WTC11 (cell line): ENCODE measurements at regions not wholly inside any gene's neighbourhood (a gene's known extent, or its start where the extent isn't known, plus 50 kb on each side); places are given as distances from the start of the nearest gene placed in this dataset.
"Not testable (repeated sequence)": the region's sequence is repeated elsewhere in the genome, so short reads cannot be mapped to it uniquely, and the experiment has no call there.

Experiments used
- ATAC-seq: fragments of 200-7000 bp; cut with Tn5 transposase; 2 replicates; pipeline ENCODE4 v1.10.0; 2021; ENCODE audit warnings: mild to moderate bottlenecking, moderate library complexity
- CTCF ChIA-PET: fragments of 300-600 bp; sonication (Branson Sonifier 250); formaldehyde crosslinking; loops from one replicate; lab custom pipeline; 2021; ENCODE audit warnings: antibody characterized with exemption; lab: Charles Lee
- POLR2A ChIA-PET: fragments of 350-600 bp; sonication (Branson Sonifier 250); formaldehyde crosslinking; loops from one replicate; lab custom pipeline; 2021; ENCODE audit warnings: antibody characterized with exemption; lab: Charles Lee
- DNase-seq: peaks from one replicate; pipeline ENCODE4 v3.0.0; 2021; ENCODE audit warnings: low spot score
- H3K27ac Mint-ChIP-seq: 2 replicates; pipeline ENCODE4 v1.8.0; 2021; ENCODE audit warnings: mixed read lengths
- H3K27me3 Mint-ChIP-seq: 2 replicates; pipeline ENCODE4 v1.8.0; 2021; ENCODE audit warnings: low read depth, mild to moderate bottlenecking, moderate library complexity, mixed read lengths
- H3K36me3 Mint-ChIP-seq: 2 replicates; pipeline ENCODE4 v1.8.0; 2021; ENCODE audit warnings: mixed read lengths
- H3K4me1 Mint-ChIP-seq: 2 replicates; pipeline ENCODE4 v1.8.0; 2022; ENCODE audit warnings: mixed read lengths
- H3K4me3 Mint-ChIP-seq: 2 replicates; pipeline ENCODE4 v1.8.0; 2021; ENCODE audit warnings: mild to moderate bottlenecking, moderate library complexity, mixed read lengths
- H3K9me3 Mint-ChIP-seq: 2 replicates; pipeline ENCODE4 v1.8.0; 2021; ENCODE audit warnings: mixed read lengths
- ATF1 ChIP-seq: sonication (generic); formaldehyde crosslinking; IDR thresholded peaks from 2 replicates; pipeline ENCODE4 v1.8.1; 2023; ENCODE audit warnings: mild to moderate bottlenecking, moderate library complexity, missing genetic modification reagents
- CREM ChIP-seq: sonication (generic); formaldehyde crosslinking; IDR thresholded peaks from 2 replicates; pipeline ENCODE4 v1.8.1; 2022; ENCODE audit warnings: mild to moderate bottlenecking, missing genetic modification reagents, moderate library complexity
- FOXP1 ChIP-seq: sonication (generic); formaldehyde crosslinking; IDR thresholded peaks from 2 replicates; pipeline ENCODE4 v1.8.0; 2022; ENCODE audit warnings: missing genetic modification reagents, mild to moderate bottlenecking, moderate library complexity, borderline replicate concordance
- IRF1 ChIP-seq: sonication (generic); formaldehyde crosslinking; IDR thresholded peaks from 2 replicates; pipeline ENCODE4 v1.8.0; 2023; ENCODE audit warnings: missing genetic modification reagents
- IRF2 ChIP-seq: sonication (generic); formaldehyde crosslinking; IDR thresholded peaks from 2 replicates; pipeline ENCODE4 v1.8.0; 2022; ENCODE audit warnings: low read depth, missing genetic modification reagents, borderline replicate concordance
- MXD4 ChIP-seq: fragments of 250-450 bp; sonication (Bioruptor Pico); IDR thresholded peaks from 2 replicates; pipeline ENCODE4 v1.8.0; 2021; ENCODE audit warnings: mild to moderate bottlenecking, moderate library complexity, borderline replicate concordance
- NFE2L1 ChIP-seq: sonication (generic); formaldehyde crosslinking; IDR thresholded peaks from 2 replicates; pipeline ENCODE4 v1.8.1; 2023; ENCODE audit warnings: missing genetic modification reagents
- NR3C1 ChIP-seq: sonication (generic); formaldehyde crosslinking; conservative IDR thresholded peaks from 2 replicates; pipeline ENCODE4 v1.8.1; 2023; ENCODE audit warnings: low read depth, mild to moderate bottlenecking, missing genetic modification reagents
- PRDM15 ChIP-seq: sonication (generic); formaldehyde crosslinking; IDR thresholded peaks from 2 replicates; pipeline ENCODE4 v1.8.0; 2022; ENCODE audit warnings: missing genetic modification reagents
- PREB ChIP-seq: sonication (generic); formaldehyde crosslinking; IDR thresholded peaks from 2 replicates; pipeline ENCODE4 v1.8.1; 2022; ENCODE audit warnings: mild to moderate bottlenecking, missing genetic modification reagents, moderate library complexity, borderline replicate concordance
- RELA ChIP-seq: sonication (generic); formaldehyde crosslinking; IDR thresholded peaks from 2 replicates; pipeline ENCODE4 v1.8.1; 2022; ENCODE audit warnings: missing genetic modification reagents, mild to moderate bottlenecking, borderline replicate concordance
- SMAD3 ChIP-seq: sonication (generic); formaldehyde crosslinking; IDR thresholded peaks from 2 replicates; pipeline ENCODE4 v1.8.0; 2022; ENCODE audit warnings: missing genetic modification reagents, mild to moderate bottlenecking, borderline replicate concordance
- SOX15 ChIP-seq: fragments of 250-450 bp; sonication (Bioruptor Pico); IDR thresholded peaks from 2 replicates; pipeline ENCODE4 v1.9.0; 2021; ENCODE audit warnings: mild to moderate bottlenecking
- TCF7 ChIP-seq: sonication (generic); formaldehyde crosslinking; IDR thresholded peaks from 2 replicates; pipeline ENCODE4 v1.8.0; 2022; ENCODE audit warnings: mild to moderate bottlenecking, low read depth, missing genetic modification reagents, moderate library complexity
- TEAD1 ChIP-seq: sonication (generic); formaldehyde crosslinking; IDR thresholded peaks from 2 replicates; pipeline ENCODE4 v1.8.0; 2022; ENCODE audit warnings: mild to moderate bottlenecking, missing genetic modification reagents
- TEAD4 ChIP-seq: sonication (generic); formaldehyde crosslinking; IDR thresholded peaks from 2 replicates; pipeline ENCODE4 v1.8.0; 2022; ENCODE audit warnings: mild to moderate bottlenecking, missing genetic modification reagents
- TP53 ChIP-seq: sonication (generic); formaldehyde crosslinking; IDR thresholded peaks from 2 replicates; pipeline ENCODE4 v1.8.1; 2023; ENCODE audit warnings: mild to moderate bottlenecking, missing genetic modification reagents
- USF1 ChIP-seq: sonication (generic); formaldehyde crosslinking; IDR thresholded peaks from 2 replicates; pipeline ENCODE4 v1.8.0; 2022; ENCODE audit warnings: mild to moderate bottlenecking, missing genetic modification reagents
- ZNF219 ChIP-seq: sonication (generic); formaldehyde crosslinking; IDR thresholded peaks from 2 replicates; pipeline ENCODE4 v1.8.0; 2023; ENCODE audit warnings: missing genetic modification reagents, mild to moderate bottlenecking, borderline replicate concordance
- ZNF232 ChIP-seq: sonication (generic); formaldehyde crosslinking; IDR thresholded peaks from 2 replicates; pipeline ENCODE4 v1.8.0; 2022; ENCODE audit warnings: mild to moderate bottlenecking, missing genetic modification reagents
- ZNF396 ChIP-seq: fragments of 250-450 bp; sonication (Bioruptor Pico); IDR thresholded peaks from 2 replicates; pipeline ENCODE4 v1.8.0; 2021; ENCODE audit warnings: mild to moderate bottlenecking, moderate library complexity, borderline replicate concordance
- ZNF416 ChIP-seq: fragments of 250-450 bp; sonication (Bioruptor Pico); IDR thresholded peaks from 2 replicates; pipeline ENCODE4 v1.9.0; 2021; ENCODE audit warnings: mild to moderate bottlenecking, inconsistent platforms

- TF ChIP-seq PRDM15 (CRISPR knock-in tag) (no peak), NFE2L1 (CRISPR knock-in tag) (no peak)
Observed at GRCh38 chr13:31556376-31556775, 182.9 kb upstream of the RXFP2 start (continued).

GRCh38 chr13:31584221-31584620 is 155.1 kb upstream of the RXFP2 start:
- H3K4me3 Mint-ChIP-seq, H3K27ac Mint-ChIP-seq, DNase-seq, CTCF ChIA-PET, ATAC-seq, H3K4me1 Mint-ChIP-seq, H3K27me3 Mint-ChIP-seq, POLR2A ChIA-PET: not testable (repeated sequence)
- peaks cover 39% of the 10 kb centered on the region for H3K9me3 Mint-ChIP-seq
- H3K36me3 Mint-ChIP-seq: peaks cover 26% of the 10 kb centered on the region

- H3K27ac Mint-ChIP-seq: no peak overlapping the region
- H3K9me3 Mint-ChIP-seq: peaks cover 22% of the 10 kb centered on the region
- TF ChIP-seq SMAD3: no peak
- no peak for TF ChIP-seq USF1 (CRISPR knock-in tag)
- TF ChIP-seq ATF1: no peak
- no peak for TF ChIP-seq NR3C1 (CRISPR knock-in tag)
- TF ChIP-seq, all 79 proteins: peak for 0
- ATAC-seq (no peak), DNase-seq (no peak)
- Mint-ChIP-seq H3K27me3 (peaks cover 3% of the 10 kb centered on the region; the same call in 1 of the 2 replicates), H3K4me1 (peaks cover 9% of the 10 kb centered on the region), H3K36me3 (peaks cover 26% of the 10 kb centered on the region), H3K4me3 (no peak overlapping the region)
- CTCF ChIA-PET: no interaction called here
- POLR2A ChIA-PET: no interaction called here
Observed at GRCh38 chr13:31587698-31588266, 151.5 kb upstream of the RXFP2 start.

GRCh38 chr13:31588316-31588715 is 151.0 kb upstream of the RXFP2 start:
- H3K9me3 Mint-ChIP-seq: peaks cover 22% of the 10 kb centered on the region
- ATAC-seq (no peak), DNase-seq (no peak)
- CTCF ChIA-PET: no interaction called here
- H3K27ac Mint-ChIP-seq: no peak overlapping the region
- TF ChIP-seq CREM: no peak
- TF ChIP-seq, all 79 proteins: peak for 0
- POLR2A ChIA-PET: no interaction called here
- H3K4me1 Mint-ChIP-seq: peaks cover 9% of the 10 kb centered on the region
- peaks cover 21% of the 10 kb centered on the region for H3K36me3 Mint-ChIP-seq
- H3K27me3 Mint-ChIP-seq: peaks cover 3% of the 10 kb centered on the region; the same call in 1 of the 2 replicates
- no peak overlapping the region for H3K4me3 Mint-ChIP-seq

- ATAC-seq: no peak
- H3K4me1 Mint-ChIP-seq: peaks cover 9% of the 10 kb centered on the region
- CTCF ChIA-PET: no interaction called here
- peaks cover 3% of the 10 kb centered on the region; the same call in 1 of the 2 replicates for H3K27me3 Mint-ChIP-seq
- POLR2A ChIA-PET: no interaction called here
- peaks cover 16% of the 10 kb centered on the region for H3K36me3 Mint-ChIP-seq
- no peak for DNase-seq
- H3K9me3 Mint-ChIP-seq: peaks cover 27% of the 10 kb centered on the region
- no peak overlapping the region for H3K4me3 Mint-ChIP-seq
- H3K27ac Mint-ChIP-seq: no peak overlapping the region
- TF ChIP-seq IRF2 (CRISPR knock-in tag) (no peak), ZNF219 (CRISPR knock-in tag) (no peak), MXD4 (CRISPR knock-in tag) (no peak), TEAD1 (no peak), RELA (CRISPR knock-in tag) (no peak), TCF7 (CRISPR knock-in tag) (no peak), ZNF416 (CRISPR knock-in tag) (no peak), PREB (CRISPR knock-in tag) (no peak), IRF1 (CRISPR knock-in tag) (no peak), TP53 (CRISPR knock-in tag) (no peak), ZNF396 (CRISPR knock-in tag) (no peak), TEAD4 (no peak), SOX15 (no peak), FOXP1 (CRISPR knock-in tag) (no peak), USF1 (CRISPR knock-in tag) (no peak), ZNF232 (no peak)
Observed at GRCh38 chr13:31588893-31589292, 150.4 kb upstream of the RXFP2 start.
